ENCODE measurements at regions not wholly inside any gene's neighbourhood (a gene's known extent, or its start where the extent isn't known, plus 50 kb on each side); places are given as distances from the start of the nearest gene placed in this dataset.

DNA sequence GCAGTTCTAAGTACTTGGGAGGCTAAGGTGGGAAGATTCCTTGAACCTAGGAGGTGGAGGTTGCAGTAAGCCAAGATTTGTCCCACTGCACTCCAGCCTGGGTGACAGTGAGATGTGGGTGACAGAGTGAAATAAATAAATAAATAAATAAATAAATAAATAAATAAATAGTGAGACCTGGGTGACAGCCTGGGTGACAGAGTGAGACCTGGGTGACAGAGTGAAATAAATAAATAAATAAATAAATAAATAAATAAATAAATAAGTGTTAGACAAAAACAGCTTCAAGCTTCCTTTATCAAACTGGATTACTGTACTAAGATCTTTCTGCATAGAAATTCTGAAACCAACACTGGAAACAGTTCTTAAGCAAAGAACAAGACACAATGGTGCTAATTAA is 71.8 kb upstream of the BMP2K start (continued):
- TF ChIP-seq, protein P1, sequence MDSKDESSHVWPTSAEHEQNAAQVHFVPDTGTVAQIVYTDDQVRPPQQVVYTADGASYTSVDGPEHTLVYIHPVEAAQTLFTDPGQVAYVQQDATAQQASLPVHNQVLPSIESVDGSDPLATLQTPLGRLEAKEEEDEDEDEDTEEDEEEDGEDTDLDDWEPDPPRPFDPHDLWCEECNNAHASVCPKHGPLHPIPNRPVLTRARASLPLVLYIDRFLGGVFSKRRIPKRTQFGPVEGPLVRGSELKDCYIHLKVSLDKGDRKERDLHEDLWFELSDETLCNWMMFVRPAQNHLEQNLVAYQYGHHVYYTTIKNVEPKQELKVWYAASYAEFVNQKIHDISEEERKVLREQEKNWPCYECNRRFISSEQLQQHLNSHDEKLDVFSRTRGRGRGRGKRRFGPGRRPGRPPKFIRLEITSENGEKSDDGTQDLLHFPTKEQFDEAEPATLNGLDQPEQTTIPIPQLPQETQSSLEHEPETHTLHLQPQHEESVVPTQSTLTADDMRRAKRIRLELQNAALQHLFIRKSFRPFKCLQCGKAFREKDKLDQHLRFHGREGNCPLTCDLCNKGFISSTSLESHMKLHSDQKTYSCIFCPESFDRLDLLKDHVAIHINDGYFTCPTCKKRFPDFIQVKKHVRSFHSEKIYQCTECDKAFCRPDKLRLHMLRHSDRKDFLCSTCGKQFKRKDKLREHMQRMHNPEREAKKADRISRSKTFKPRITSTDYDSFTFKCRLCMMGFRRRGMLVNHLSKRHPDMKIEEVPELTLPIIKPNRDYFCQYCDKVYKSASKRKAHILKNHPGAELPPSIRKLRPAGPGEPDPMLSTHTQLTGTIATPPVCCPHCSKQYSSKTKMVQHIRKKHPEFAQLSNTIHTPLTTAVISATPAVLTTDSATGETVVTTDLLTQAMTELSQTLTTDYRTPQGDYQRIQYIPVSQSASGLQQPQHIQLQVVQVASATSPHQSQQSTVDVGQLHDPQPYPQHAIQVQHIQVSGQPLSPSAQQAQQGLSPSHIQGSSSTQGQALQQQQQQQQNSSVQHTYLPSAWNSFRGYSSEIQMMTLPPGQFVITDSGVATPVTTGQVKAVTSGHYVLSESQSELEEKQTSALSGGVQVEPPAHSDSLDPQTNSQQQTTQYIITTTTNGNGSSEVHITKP (tag by site-specific recombination; IDR thresholded peaks at IDR 0.05) = no peak
- peak; percentile 87 for TF ChIP-seq ZNF558 (tag by site-specific recombination; IDR thresholded peaks at IDR 0.05)
- TF ChIP-seq, protein P2, sequence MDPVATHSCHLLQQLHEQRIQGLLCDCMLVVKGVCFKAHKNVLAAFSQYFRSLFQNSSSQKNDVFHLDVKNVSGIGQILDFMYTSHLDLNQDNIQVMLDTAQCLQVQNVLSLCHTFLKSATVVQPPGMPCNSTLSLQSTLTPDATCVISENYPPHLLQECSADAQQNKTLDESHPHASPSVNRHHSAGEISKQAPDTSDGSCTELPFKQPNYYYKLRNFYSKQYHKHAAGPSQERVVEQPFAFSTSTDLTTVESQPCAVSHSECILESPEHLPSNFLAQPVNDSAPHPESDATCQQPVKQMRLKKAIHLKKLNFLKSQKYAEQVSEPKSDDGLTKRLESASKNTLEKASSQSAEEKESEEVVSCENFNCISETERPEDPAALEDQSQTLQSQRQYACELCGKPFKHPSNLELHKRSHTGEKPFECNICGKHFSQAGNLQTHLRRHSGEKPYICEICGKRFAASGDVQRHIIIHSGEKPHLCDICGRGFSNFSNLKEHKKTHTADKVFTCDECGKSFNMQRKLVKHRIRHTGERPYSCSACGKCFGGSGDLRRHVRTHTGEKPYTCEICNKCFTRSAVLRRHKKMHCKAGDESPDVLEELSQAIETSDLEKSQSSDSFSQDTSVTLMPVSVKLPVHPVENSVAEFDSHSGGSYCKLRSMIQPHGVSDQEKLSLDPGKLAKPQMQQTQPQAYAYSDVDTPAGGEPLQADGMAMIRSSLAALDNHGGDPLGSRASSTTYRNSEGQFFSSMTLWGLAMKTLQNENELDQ (tag by site-specific recombination; IDR thresholded peaks at IDR 0.05; ENCODE audit: low read depth) = no peak
- no peak for TF ChIP-seq ZNF529 (tag by site-specific recombination; IDR thresholded peaks at IDR 0.05; ENCODE audit: insufficient replicate concordance)
- TF ChIP-seq, protein P3, sequence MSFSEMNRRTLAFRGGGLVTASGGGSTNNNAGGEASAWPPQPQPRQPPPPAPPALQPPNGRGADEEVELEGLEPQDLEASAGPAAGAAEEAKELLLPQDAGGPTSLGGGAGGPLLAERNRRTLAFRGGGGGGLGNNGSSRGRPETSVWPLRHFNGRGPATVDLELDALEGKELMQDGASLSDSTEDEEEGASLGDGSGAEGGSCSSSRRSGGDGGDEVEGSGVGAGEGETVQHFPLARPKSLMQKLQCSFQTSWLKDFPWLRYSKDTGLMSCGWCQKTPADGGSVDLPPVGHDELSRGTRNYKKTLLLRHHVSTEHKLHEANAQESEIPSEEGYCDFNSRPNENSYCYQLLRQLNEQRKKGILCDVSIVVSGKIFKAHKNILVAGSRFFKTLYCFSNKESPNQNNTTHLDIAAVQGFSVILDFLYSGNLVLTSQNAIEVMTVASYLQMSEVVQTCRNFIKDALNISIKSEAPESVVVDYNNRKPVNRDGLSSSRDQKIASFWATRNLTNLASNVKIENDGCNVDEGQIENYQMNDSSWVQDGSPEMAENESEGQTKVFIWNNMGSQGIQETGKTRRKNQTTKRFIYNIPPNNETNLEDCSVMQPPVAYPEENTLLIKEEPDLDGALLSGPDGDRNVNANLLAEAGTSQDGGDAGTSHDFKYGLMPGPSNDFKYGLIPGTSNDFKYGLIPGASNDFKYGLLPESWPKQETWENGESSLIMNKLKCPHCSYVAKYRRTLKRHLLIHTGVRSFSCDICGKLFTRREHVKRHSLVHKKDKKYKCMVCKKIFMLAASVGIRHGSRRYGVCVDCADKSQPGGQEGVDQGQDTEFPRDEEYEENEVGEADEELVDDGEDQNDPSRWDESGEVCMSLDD (tag by site-specific recombination; IDR thresholded peaks at IDR 0.05) = no peak
- TF ChIP-seq, protein P4, sequence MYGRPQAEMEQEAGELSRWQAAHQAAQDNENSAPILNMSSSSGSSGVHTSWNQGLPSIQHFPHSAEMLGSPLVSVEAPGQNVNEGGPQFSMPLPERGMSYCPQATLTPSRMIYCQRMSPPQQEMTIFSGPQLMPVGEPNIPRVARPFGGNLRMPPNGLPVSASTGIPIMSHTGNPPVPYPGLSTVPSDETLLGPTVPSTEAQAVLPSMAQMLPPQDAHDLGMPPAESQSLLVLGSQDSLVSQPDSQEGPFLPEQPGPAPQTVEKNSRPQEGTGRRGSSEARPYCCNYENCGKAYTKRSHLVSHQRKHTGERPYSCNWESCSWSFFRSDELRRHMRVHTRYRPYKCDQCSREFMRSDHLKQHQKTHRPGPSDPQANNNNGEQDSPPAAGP (tag by site-specific recombination; IDR thresholded peaks at IDR 0.05) = no peak
- no peak for TF ChIP-seq ZNF423 (tag by site-specific recombination; IDR thresholded peaks at IDR 0.05)
- TF ChIP-seq ZNF324 (tag by site-specific recombination; IDR thresholded peaks at IDR 0.05) = no peak
- TF ChIP-seq, protein P5, sequence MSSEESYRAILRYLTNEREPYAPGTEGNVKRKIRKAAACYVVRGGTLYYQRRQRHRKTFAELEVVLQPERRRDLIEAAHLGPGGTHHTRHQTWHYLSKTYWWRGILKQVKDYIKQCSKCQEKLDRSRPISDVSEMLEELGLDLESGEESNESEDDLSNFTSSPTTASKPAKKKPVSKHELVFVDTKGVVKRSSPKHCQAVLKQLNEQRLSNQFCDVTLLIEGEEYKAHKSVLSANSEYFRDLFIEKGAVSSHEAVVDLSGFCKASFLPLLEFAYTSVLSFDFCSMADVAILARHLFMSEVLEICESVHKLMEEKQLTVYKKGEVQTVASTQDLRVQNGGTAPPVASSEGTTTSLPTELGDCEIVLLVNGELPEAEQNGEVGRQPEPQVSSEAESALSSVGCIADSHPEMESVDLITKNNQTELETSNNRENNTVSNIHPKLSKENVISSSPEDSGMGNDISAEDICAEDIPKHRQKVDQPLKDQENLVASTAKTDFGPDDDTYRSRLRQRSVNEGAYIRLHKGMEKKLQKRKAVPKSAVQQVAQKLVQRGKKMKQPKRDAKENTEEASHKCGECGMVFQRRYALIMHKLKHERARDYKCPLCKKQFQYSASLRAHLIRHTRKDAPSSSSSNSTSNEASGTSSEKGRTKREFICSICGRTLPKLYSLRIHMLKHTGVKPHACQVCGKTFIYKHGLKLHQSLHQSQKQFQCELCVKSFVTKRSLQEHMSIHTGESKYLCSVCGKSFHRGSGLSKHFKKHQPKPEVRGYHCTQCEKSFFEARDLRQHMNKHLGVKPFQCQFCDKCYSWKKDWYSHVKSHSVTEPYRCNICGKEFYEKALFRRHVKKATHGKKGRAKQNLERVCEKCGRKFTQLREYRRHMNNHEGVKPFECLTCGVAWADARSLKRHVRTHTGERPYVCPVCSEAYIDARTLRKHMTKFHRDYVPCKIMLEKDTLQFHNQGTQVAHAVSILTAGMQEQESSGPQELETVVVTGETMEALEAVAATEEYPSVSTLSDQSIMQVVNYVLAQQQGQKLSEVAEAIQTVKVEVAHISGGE (tag by site-specific recombination; conservative IDR thresholded peaks at IDR 0.05; ENCODE audit: low read depth) = peak; percentile 86
- peak; percentile 69 for TF ChIP-seq ZNF433 (tag by site-specific recombination; IDR thresholded peaks at IDR 0.05; ENCODE audit: low read depth)
- no peak for TF ChIP-seq OSR2 (tag by site-specific recombination; IDR thresholded peaks at IDR 0.05)
- TF ChIP-seq, protein P6, sequence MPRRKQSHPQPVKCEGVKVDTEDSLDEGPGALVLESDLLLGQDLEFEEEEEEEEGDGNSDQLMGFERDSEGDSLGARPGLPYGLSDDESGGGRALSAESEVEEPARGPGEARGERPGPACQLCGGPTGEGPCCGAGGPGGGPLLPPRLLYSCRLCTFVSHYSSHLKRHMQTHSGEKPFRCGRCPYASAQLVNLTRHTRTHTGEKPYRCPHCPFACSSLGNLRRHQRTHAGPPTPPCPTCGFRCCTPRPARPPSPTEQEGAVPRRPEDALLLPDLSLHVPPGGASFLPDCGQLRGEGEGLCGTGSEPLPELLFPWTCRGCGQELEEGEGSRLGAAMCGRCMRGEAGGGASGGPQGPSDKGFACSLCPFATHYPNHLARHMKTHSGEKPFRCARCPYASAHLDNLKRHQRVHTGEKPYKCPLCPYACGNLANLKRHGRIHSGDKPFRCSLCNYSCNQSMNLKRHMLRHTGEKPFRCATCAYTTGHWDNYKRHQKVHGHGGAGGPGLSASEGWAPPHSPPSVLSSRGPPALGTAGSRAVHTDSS (tag by site-specific recombination; IDR thresholded peaks at IDR 0.05) = no peak
- TF ChIP-seq, protein P7, sequence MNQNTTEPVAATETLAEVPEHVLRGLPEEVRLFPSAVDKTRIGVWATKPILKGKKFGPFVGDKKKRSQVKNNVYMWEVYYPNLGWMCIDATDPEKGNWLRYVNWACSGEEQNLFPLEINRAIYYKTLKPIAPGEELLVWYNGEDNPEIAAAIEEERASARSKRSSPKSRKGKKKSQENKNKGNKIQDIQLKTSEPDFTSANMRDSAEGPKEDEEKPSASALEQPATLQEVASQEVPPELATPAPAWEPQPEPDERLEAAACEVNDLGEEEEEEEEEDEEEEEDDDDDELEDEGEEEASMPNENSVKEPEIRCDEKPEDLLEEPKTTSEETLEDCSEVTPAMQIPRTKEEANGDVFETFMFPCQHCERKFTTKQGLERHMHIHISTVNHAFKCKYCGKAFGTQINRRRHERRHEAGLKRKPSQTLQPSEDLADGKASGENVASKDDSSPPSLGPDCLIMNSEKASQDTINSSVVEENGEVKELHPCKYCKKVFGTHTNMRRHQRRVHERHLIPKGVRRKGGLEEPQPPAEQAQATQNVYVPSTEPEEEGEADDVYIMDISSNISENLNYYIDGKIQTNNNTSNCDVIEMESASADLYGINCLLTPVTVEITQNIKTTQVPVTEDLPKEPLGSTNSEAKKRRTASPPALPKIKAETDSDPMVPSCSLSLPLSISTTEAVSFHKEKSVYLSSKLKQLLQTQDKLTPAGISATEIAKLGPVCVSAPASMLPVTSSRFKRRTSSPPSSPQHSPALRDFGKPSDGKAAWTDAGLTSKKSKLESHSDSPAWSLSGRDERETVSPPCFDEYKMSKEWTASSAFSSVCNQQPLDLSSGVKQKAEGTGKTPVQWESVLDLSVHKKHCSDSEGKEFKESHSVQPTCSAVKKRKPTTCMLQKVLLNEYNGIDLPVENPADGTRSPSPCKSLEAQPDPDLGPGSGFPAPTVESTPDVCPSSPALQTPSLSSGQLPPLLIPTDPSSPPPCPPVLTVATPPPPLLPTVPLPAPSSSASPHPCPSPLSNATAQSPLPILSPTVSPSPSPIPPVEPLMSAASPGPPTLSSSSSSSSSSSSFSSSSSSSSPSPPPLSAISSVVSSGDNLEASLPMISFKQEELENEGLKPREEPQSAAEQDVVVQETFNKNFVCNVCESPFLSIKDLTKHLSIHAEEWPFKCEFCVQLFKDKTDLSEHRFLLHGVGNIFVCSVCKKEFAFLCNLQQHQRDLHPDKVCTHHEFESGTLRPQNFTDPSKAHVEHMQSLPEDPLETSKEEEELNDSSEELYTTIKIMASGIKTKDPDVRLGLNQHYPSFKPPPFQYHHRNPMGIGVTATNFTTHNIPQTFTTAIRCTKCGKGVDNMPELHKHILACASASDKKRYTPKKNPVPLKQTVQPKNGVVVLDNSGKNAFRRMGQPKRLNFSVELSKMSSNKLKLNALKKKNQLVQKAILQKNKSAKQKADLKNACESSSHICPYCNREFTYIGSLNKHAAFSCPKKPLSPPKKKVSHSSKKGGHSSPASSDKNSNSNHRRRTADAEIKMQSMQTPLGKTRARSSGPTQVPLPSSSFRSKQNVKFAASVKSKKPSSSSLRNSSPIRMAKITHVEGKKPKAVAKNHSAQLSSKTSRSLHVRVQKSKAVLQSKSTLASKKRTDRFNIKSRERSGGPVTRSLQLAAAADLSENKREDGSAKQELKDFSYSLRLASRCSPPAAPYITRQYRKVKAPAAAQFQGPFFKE (tag by site-specific recombination; IDR thresholded peaks at IDR 0.05; ENCODE audit: borderline replicate concordance) = no peak
